ENCODE measurements at regions not wholly inside any gene's neighbourhood (a gene's known extent, or its start where the extent isn't known, plus 50 kb on each side); places are given as distances from the start of the nearest gene placed in this dataset.

- no CpG with 5 or more reads among the region's 2 CpGs for WGBS, 2 experiments (ENCODE audit: extremely low coverage in 2 of 2, insufficient read length in 1 of 2)
- DNase-seq, result no peak
Measured at GRCh38 chr5:120813551-120813950, 349.5 kb downstream of the PRR16 start.

More at GRCh38 chr5:120813551-120813950, 349.5 kb downstream of the PRR16 start:
- Histone ChIP-seq H3K56ac (ENCODE audit: extremely low read depth, insufficient read depth, low read length) (no peak overlapping the region), H3K9me3 (ENCODE audit: control insufficient read depth, insufficient read depth, low read length) (0 out of 2 replicates have a peak, but pooled peaks cover 2% of the 10 kb centered on the region), H4K20me1 (ENCODE audit: insufficient read depth, low read length) (no peaks in the 10 kb centered on the region), H3K9me1 (ENCODE audit: insufficient read depth, low read length) (no peaks in the 10 kb centered on the region), H3K23ac (ENCODE audit: low read depth, low read length) (no peak overlapping the region), H3K27me3 (ENCODE audit: control insufficient read depth, insufficient read depth, low read length) (no peaks in the 10 kb centered on the region), H3K18ac (ENCODE audit: low read depth, low read length) (no peak overlapping the region), H3K4me1 (ENCODE audit: control insufficient read depth, insufficient read depth, low read length) (no peaks in the 10 kb centered on the region; the same call in 1 of the 2 replicates), H2BK120ac (ENCODE audit: low read depth, low read length) (no peak overlapping the region), H3K14ac (replicated peaks; ENCODE audit: low read depth, low read length) (no peak overlapping the region), H2BK20ac (ENCODE audit: low read depth, low read length) (no peak overlapping the region), H3K4ac (ENCODE audit: low read depth, low read length) (no peak overlapping the region), H2AFZ (replicated peaks; ENCODE audit: low read length, poor library complexity) (no peak overlapping the region), H3K4me3 (ENCODE audit: insufficient read depth, low read depth, low read length) (no peak overlapping the region), H4K91ac (ENCODE audit: insufficient read depth, low read depth, low read length) (no peak overlapping the region), H4K8ac (ENCODE audit: low read depth in 2 of 2, low read length in 2 of 2) (no peak overlapping the region), H3K36me3 (ENCODE audit: control insufficient read depth, insufficient read depth, low read length) (no peaks in the 10 kb centered on the region), H2AK9ac (replicated peaks; ENCODE audit: low read depth, low read length, poor library complexity) (no peak overlapping the region), H2AK5ac (ENCODE audit: low read depth, low read length) (no peak overlapping the region), H3K27ac (ENCODE audit: insufficient read depth, low read length) (no peak overlapping the region), H4K5ac (ENCODE audit: low read depth, low read length) (no peak overlapping the region), H3K9ac (ENCODE audit: low read depth, low read length) (no peak overlapping the region), H2BK15ac (ENCODE audit: low read depth, low read length) (no peak overlapping the region), H3K4me2 (ENCODE audit: low read depth, low read length) (no peak overlapping the region), H3K79me1 (ENCODE audit: low read depth in 1 of 2, low read length in 2 of 2) (no peaks in the 10 kb centered on the region), H2BK5ac (ENCODE audit: low read depth, low read length, poor library complexity, severe bottlenecking) (no peak overlapping the region)
- no peak for TF ChIP-seq RFX5 (IDR thresholded peaks at IDR 0.05; ENCODE audit: low read depth, low read length)
- no peak for TF ChIP-seq RAD21 (IDR thresholded peaks at IDR 0.05; ENCODE audit: low read length)
- no peak for TF ChIP-seq CHD1 (IDR thresholded peaks at IDR 0.05; ENCODE audit: low read depth, low read length)
- no peak for TF ChIP-seq BHLHE40 (IDR thresholded peaks at IDR 0.05; ENCODE audit: low read depth, low read length)
- TF ChIP-seq FOS (IDR thresholded peaks at IDR 0.05; ENCODE audit: low read depth, low read length), result no peak
- TF ChIP-seq POLR2A (IDR thresholded peaks at IDR 0.05; ENCODE audit: low read depth, low read length), result no peak
- TF ChIP-seq NFE2L2 (IDR thresholded peaks at IDR 0.05; ENCODE audit: low read depth, low read length), result no peak
- TF ChIP-seq SMC3 (IDR thresholded peaks at IDR 0.05; ENCODE audit: low read depth, low read length), result no peak
- TF ChIP-seq USF2 (IDR thresholded peaks at IDR 0.05; ENCODE audit: low read depth, low read length), result no peak
- no peak for TF ChIP-seq ELK1 (IDR thresholded peaks at IDR 0.05; ENCODE audit: borderline replicate concordance, low read depth, low read length)
- dilution Hi-C loops (cut with HindIII; ENCODE audit: low sequenced_read_pairs, unreplicated experiment) (no loop called here), intact Hi-C loops (cut with micrococcal nuclease) (no loop called here), in situ Hi-C loops (cut with MboI; ENCODE audit: low sequenced_read_pairs) (loop anchor here (10.0 kb wide), 1 partner anchor 749 kb away; no protein-coding TSS in a partner anchor)
- CTCF ChIA-PET, result no interaction called here
- ATAC-seq (ENCODE audit: low read depth), result no peak
- POLR2A ChIA-PET (ENCODE audit: unreplicated experiment), result no interaction called here
- BruUV-seq (replicated peaks), result no TSS peak

Data from IMR-90 (cell line).